Heart left ventricle (tissue), 16 donors: ENCODE measurements at regions not wholly inside any gene's neighbourhood (a gene's known extent, or its start where the extent isn't known, plus 50 kb on each side); places are given as distances from the start of the nearest gene placed in this dataset.

Source experiments
- ATAC-seq, 4 donors: fragments of 200-7000 bp; cut with Tn5 transposase; one replicate each; pipeline ENCODE4 v1.9.1; 2020 to 2022; ENCODE audit warnings: moderate library complexity in 4 of 4, mild to moderate bottlenecking in 3 of 4, moderate number of reproducible peaks in 1 of 4
- DNase-seq, 5 donors: peaks; one replicate each; pipeline ENCODE4 v3.0.0-alpha.2; 2020
- H3K27ac ChIP-seq, 12 donors: fragments of 200-600 bp; sonication (generic) in 4 of 12; one replicate each; pipeline versions ENCODE4 v1.5.0 to v1.8.0; 2016 to 2022; ENCODE audit warnings: mild to moderate bottlenecking in 2 of 12
- H3K27me3 ChIP-seq, 9 donors: fragments of 200-600 bp; sonication (generic) in 2 of 9; one replicate each; pipeline versions ENCODE4 v1.5.1 to v1.8.0; 2016 to 2022; ENCODE audit warnings: mild to moderate bottlenecking in 3 of 9
- H3K36me3 ChIP-seq, 9 donors: fragments of 200-600 bp; sonication (generic) in 2 of 9; one replicate each; pipeline versions ENCODE4 v1.5.0 to v1.8.0; 2018 to 2022; ENCODE audit warnings: mild to moderate bottlenecking in 2 of 9
- H3K4me1 ChIP-seq, 12 donors: fragments of 200-600 bp; sonication (generic) in 4 of 12; one replicate each; pipeline versions ENCODE4 v1.5.0 to v1.8.0; 2016 to 2022; ENCODE audit warnings: mild to moderate bottlenecking in 3 of 12
- H3K4me3 ChIP-seq, 12 donors: fragments of 200-600 bp; sonication (generic) in 4 of 12; one replicate each; pipeline versions ENCODE4 v1.5.0 to v1.8.0; 2017 to 2022; ENCODE audit warnings: mild to moderate bottlenecking in 9 of 12, moderate library complexity in 4 of 12
- H3K9me3 ChIP-seq, 12 donors: fragments of 200-600 bp; sonication (generic) in 4 of 12; one replicate each; pipeline versions ENCODE4 v1.5.0 to v1.8.0; 2016 to 2022; ENCODE audit warnings: mild to moderate bottlenecking in 1 of 12
- POLR2A ChIP-seq, 2 donors: fragments of 450-650 bp; IDR thresholded peaks; one replicate each; pipeline ENCODE4 v1.6.1; 2017; ENCODE audit warnings: antibody characterized with exemption in 2 of 2, mild to moderate bottlenecking in 2 of 2, moderate library complexity in 2 of 2
- WGBS, 4 donors: extraction: QIAGEN DNeasy Blood & Tissue Kit in 2 of 4; methylation state at CpG; one replicate each; pipeline versions ENCODE4 v1.1.5 to v1.1.7; 2013 to 2018; 5-methylcytosine and 5-hydroxymethylcytosine counted together
- intact Hi-C, 10 donors: fragments of 100-400 bp; cut with DNase I; formaldehyde crosslinking; loops; one replicate each; pipeline versions ENCODE4 v1.11.1 to v1.14.2; 2022
- TF ChIP-seq, protein P1 (sequence below), 12 donors: fragments of 200-600 bp; sonication (generic) in 4 of 12; IDR thresholded peaks; one replicate each; pipeline versions ENCODE4 v1.5.0 to v1.8.0; 2018 to 2022; ENCODE audit warnings: antibody characterized with exemption in 12 of 12, mild to moderate bottlenecking in 5 of 12
- donor health status: ischemic (EF 13 %, LVEDD 7.1; RV severe dilation, severe dysfunction).
- donor health status: healthy with polysubstance abuse.
- donor health status: DM: no; HTN: yes; CAD: no.
- donor health status: DM: no; HTN: no; CAD: no.
- donor health status: ischemic (EF 25% LVEDD 6.9; RV normal size, moderate dysfunction).
- donor health status: ischemic (EF 25% LVEDD 5.7; RV mildly dilated, moderate dysfunction).
- donor health status: healthy.
- donor health status: DM: yes; HTN: yes; CAD: no.
- donor health status: ischemic (EF 35%, LVEDD 5.7; RV mildly dilated, moderate dysfunction).
- donor health status: nonischemic (EF 11% LVEDD 7.7; RV severe dilation, severe dysfunction).
- donor health status: DM: yes; HTN: yes; CAD: no.
- donor health status: PGD.
- donor health status: ischemic (EF 29% LVEDD 5.4; RV normal size, mild dysfunction).
- donor health status: nonischemic (EF 23%, LVEDD 6.1; RV moderate dilation, normal function).

DNA sequence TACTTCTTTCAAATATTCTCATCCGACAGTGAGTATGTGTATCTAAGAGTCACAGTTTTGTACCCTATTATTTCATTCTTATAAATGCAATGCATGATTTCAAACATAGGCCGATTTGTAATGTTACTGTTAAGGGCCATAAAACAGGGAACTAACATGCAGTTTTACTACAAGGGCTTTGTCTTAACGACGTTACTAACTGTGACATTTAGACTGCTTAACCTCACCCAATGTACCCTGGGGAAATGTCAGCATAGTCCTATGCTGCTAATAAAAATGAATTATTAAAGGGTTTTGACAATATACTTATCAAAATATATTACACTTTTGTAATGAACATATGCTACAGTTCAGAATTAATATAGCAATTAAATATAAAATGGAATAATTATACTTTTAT is 74.8 kb upstream of the CPXCR1 start:
- Histone ChIP-seq H3K9me3 (peaks cover 0 to 7% (median 0%) of the 10 kb centered on the region in 12 donors), H3K4me1 (no peaks in the 10 kb centered on the region), H3K27me3 (no peaks in the 10 kb centered on the region), H3K27ac (no peak overlapping the region), H3K36me3 (no peaks in the 10 kb centered on the region), H3K4me3 (no peak overlapping the region)
- intact Hi-C loops = no loop called here
- no peak for ATAC-seq
- WGBS, 4 donors = 67 to 77% (median 74%) methylated on average over 4 of the region's 4 CpGs
- no peak for DNase-seq
- no peak for TF ChIP-seq POLR2A (IDR thresholded peaks at IDR 0.05)
- TF ChIP-seq, protein P1, sequence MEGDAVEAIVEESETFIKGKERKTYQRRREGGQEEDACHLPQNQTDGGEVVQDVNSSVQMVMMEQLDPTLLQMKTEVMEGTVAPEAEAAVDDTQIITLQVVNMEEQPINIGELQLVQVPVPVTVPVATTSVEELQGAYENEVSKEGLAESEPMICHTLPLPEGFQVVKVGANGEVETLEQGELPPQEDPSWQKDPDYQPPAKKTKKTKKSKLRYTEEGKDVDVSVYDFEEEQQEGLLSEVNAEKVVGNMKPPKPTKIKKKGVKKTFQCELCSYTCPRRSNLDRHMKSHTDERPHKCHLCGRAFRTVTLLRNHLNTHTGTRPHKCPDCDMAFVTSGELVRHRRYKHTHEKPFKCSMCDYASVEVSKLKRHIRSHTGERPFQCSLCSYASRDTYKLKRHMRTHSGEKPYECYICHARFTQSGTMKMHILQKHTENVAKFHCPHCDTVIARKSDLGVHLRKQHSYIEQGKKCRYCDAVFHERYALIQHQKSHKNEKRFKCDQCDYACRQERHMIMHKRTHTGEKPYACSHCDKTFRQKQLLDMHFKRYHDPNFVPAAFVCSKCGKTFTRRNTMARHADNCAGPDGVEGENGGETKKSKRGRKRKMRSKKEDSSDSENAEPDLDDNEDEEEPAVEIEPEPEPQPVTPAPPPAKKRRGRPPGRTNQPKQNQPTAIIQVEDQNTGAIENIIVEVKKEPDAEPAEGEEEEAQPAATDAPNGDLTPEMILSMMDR (IDR thresholded peaks at IDR 0.05) = no peak
